ENCODE measurements at regions not wholly inside any gene's neighbourhood (a gene's known extent, or its start where the extent isn't known, plus 50 kb on each side); places are given as distances from the start of the nearest gene placed in this dataset.

DNA sequence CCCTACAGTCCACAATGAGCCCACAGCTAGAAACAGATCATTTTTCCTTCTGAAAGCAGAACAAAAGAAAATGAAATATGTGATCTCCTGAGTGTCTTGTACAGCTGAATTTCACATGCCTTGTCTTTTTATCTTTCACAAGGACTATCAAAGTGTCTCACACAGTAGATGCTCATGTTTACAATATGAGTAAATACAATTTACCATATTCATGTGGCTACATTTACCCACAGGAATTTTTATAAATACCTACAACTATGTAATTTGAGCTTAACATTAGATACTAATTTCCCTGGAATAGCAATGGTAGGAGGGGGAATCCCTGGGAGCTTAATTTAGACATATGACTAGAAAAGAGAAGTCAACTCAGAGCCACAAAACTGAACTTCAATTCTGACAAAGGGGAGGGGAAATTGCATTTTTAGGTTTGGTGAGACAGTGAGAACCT, 186.2 kb downstream of the MACC1 start:
- DNase-seq (ENCODE audit: low spot score, unreplicated experiment): no peak
- no peaks in the 10 kb centered on the region for H3K4me1 Mint-ChIP-seq (ENCODE audit: low read depth)
- H3K27me3 Mint-ChIP-seq: no peaks in the 10 kb centered on the region
- TF ChIP-seq, protein P1, sequence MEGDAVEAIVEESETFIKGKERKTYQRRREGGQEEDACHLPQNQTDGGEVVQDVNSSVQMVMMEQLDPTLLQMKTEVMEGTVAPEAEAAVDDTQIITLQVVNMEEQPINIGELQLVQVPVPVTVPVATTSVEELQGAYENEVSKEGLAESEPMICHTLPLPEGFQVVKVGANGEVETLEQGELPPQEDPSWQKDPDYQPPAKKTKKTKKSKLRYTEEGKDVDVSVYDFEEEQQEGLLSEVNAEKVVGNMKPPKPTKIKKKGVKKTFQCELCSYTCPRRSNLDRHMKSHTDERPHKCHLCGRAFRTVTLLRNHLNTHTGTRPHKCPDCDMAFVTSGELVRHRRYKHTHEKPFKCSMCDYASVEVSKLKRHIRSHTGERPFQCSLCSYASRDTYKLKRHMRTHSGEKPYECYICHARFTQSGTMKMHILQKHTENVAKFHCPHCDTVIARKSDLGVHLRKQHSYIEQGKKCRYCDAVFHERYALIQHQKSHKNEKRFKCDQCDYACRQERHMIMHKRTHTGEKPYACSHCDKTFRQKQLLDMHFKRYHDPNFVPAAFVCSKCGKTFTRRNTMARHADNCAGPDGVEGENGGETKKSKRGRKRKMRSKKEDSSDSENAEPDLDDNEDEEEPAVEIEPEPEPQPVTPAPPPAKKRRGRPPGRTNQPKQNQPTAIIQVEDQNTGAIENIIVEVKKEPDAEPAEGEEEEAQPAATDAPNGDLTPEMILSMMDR (IDR thresholded peaks at IDR 0.05; ENCODE audit: unreplicated experiment): no peak
- H3K9me3 Mint-ChIP-seq (ENCODE audit: low read depth): no peaks in the 10 kb centered on the region
- no peak overlapping the region for H3K4me3 Mint-ChIP-seq (ENCODE audit: low read depth)
- no peaks in the 10 kb centered on the region for H3K36me3 Mint-ChIP-seq (ENCODE audit: insufficient read depth)
- no peak overlapping the region for H3K27ac Mint-ChIP-seq

DNA sequence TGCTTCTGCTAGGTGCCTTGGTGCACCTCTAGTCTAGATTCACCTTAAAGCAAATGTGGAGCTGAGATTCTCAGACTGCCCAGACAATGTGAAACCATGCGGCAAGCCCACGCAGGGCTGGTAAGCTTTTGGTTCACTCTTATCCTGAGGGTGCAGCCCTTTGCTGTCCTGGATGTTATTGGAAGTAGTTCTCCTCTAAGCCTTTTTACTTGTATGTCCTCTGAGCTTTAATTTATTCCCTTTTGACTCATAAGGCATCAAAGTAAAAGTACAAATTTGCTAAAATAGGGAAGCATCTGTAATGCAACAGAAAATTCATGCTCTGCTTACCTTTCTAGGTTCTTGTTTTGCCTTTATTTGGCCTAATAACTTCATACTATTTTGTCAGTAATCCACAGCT, 186.8 kb downstream of the MACC1 start:
- no peaks in the 10 kb centered on the region for H3K4me1 Mint-ChIP-seq (ENCODE audit: low read depth)

DNA sequence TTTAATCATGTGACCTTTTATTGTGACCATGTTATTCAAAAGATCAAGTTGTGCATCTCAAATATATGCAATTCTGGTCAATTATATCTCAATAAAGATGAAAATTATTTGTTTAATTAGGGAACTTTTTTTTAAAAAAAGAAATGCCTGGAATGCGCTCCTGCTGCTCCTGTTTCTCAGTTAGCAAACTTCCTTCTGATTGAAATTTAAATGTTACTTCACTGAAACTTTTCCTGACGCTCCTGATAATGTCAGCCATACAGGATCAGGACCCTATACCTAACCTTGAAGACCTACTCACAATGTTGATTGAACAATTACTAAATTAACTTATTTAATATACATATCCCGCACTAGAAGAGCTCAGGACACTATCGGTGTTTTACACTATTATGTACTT, 190.4 kb downstream of the MACC1 start:
- no peak for DNase-seq (ENCODE audit: low spot score, unreplicated experiment)
- H3K27ac Mint-ChIP-seq: no peak overlapping the region
- H3K4me3 Mint-ChIP-seq (ENCODE audit: low read depth): no peak overlapping the region
- TF ChIP-seq, protein P1 (IDR thresholded peaks at IDR 0.05; ENCODE audit: unreplicated experiment): no peak
- no peaks in the 10 kb centered on the region for H3K36me3 Mint-ChIP-seq (ENCODE audit: insufficient read depth)
- H3K27me3 Mint-ChIP-seq: no peaks in the 10 kb centered on the region
- H3K4me1 Mint-ChIP-seq (ENCODE audit: low read depth): peaks cover 4% of the 10 kb centered on the region
- H3K9me3 Mint-ChIP-seq (ENCODE audit: low read depth): peaks cover 4% of the 10 kb centered on the region

More for the DNA sequence above, 186.8 kb downstream of the MACC1 start:
- Mint-ChIP-seq H3K36me3 (ENCODE audit: insufficient read depth) (no peaks in the 10 kb centered on the region), H3K27ac (no peak overlapping the region), H3K9me3 (ENCODE audit: low read depth) (no peaks in the 10 kb centered on the region), H3K27me3 (no peaks in the 10 kb centered on the region), H3K4me3 (ENCODE audit: low read depth) (no peak overlapping the region)
- no peak for DNase-seq (ENCODE audit: low spot score, unreplicated experiment)
- TF ChIP-seq, protein P1 (IDR thresholded peaks at IDR 0.05; ENCODE audit: unreplicated experiment): no peak

DNA sequence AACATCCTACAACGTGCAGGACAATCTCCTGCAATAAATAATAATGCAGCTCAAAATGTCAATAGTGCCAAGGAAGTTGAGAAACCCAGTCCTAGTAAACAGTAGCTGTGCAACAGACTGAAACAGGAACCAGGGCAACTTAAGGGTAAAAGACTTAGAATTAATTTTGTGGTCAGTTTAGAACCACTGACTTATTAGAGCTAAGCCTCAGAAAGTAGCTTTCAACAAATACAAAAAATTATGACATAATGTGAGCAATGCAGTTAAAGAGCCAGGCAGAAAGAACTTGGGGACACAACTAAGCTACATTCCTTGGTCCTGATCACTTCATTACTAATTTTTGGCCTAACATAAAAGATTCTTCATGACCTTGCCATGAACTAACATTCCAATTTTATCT, 195.4 kb downstream of the MACC1 start:
- DNase-seq (ENCODE audit: low spot score, unreplicated experiment): no peak
- TF ChIP-seq, protein P1 (IDR thresholded peaks at IDR 0.05; ENCODE audit: unreplicated experiment): no peak
- no peak overlapping the region for H3K27ac Mint-ChIP-seq
- no peaks in the 10 kb centered on the region for H3K27me3 Mint-ChIP-seq
- H3K4me3 Mint-ChIP-seq (ENCODE audit: low read depth): no peak overlapping the region
- peaks cover 4% of the 10 kb centered on the region for H3K4me1 Mint-ChIP-seq (ENCODE audit: low read depth)
- no peaks in the 10 kb centered on the region for H3K36me3 Mint-ChIP-seq (ENCODE audit: insufficient read depth)
- peaks cover 10% of the 10 kb centered on the region for H3K9me3 Mint-ChIP-seq (ENCODE audit: low read depth)

GRCh38 chr7:20021066-20021465, 196.1 kb downstream of the MACC1 start:
- Mint-ChIP-seq H3K4me1 (ENCODE audit: low read depth) (peaks cover 4% of the 10 kb centered on the region), H3K9me3 (ENCODE audit: low read depth) (peaks cover 10% of the 10 kb centered on the region), H3K27me3 (no peaks in the 10 kb centered on the region), H3K36me3 (ENCODE audit: insufficient read depth) (no peaks in the 10 kb centered on the region), H3K4me3 (ENCODE audit: low read depth) (no peak overlapping the region), H3K27ac (no peak overlapping the region)
- TF ChIP-seq, protein P1 (IDR thresholded peaks at IDR 0.05; ENCODE audit: unreplicated experiment): no peak
- DNase-seq (ENCODE audit: low spot score, unreplicated experiment): no peak
